Suprapubic skin (tissue), 4 donors: ENCODE measurements at regions not wholly inside any gene's neighbourhood (a gene's known extent, or its start where the extent isn't known, plus 50 kb on each side); places are given as distances from the start of the nearest gene placed in this dataset.
"Not testable (repeated sequence)": the region's sequence is repeated elsewhere in the genome, so short reads cannot be mapped to it uniquely, and the experiment has no call there.

ENCODE experiments used
- DNase-seq, 2 donors: peaks; one replicate each; pipeline ENCODE4 v3.0.0-alpha.2; 2019; ENCODE audit warnings: low spot score in 2 of 2
- H3K27ac ChIP-seq: fragments of 200-600 bp; sonication (generic); one replicate; pipeline ENCODE4 v1.5.1; 2019
- H3K27me3 ChIP-seq: fragments of 200-600 bp; sonication (generic); one replicate; pipeline ENCODE4 v1.5.1; 2019
- H3K36me3 ChIP-seq: fragments of 200-600 bp; sonication (generic); one replicate; pipeline ENCODE4 v1.5.1; 2019
- H3K4me1 ChIP-seq: fragments of 200-600 bp; sonication (generic); one replicate; pipeline ENCODE4 v1.5.1; 2019
- H3K4me3 ChIP-seq: fragments of 200-600 bp; sonication (generic); one replicate; pipeline ENCODE4 v1.5.1; 2019; ENCODE audit warnings: mild to moderate bottlenecking
- H3K9me3 ChIP-seq: fragments of 200-600 bp; sonication (generic); one replicate; pipeline ENCODE4 v1.5.1; 2019
- CTCF ChIP-seq, 2 donors: fragments of 200-600 bp in 1 of 2; fragments of 450-650 bp in 1 of 2; sonication (generic) in 1 of 2; IDR thresholded peaks; one replicate each; pipeline ENCODE4 v1.5.1; 2016 to 2019; ENCODE audit warnings: antibody characterized with exemption in 2 of 2, mild to moderate bottlenecking in 1 of 2, moderate library complexity in 1 of 2
- EP300 ChIP-seq: sonication (generic); formaldehyde crosslinking; IDR thresholded peaks from one replicate; pipeline ENCODE4 v1.6.1; 2017; ENCODE audit warnings: antibody characterized with exemption
- POLR2A ChIP-seq, 2 donors: fragments of 450-650 bp; IDR thresholded peaks; one replicate each; pipeline ENCODE4 v1.6.1; 2017; ENCODE audit warnings: antibody characterized with exemption in 2 of 2, mild to moderate bottlenecking in 2 of 2, moderate library complexity in 2 of 2
- POLR2AphosphoS5 ChIP-seq, 3 donors: sonication (generic); formaldehyde crosslinking; IDR thresholded peaks; one replicate each; pipeline ENCODE4 v1.6.1; 2017; ENCODE audit warnings: antibody characterized with exemption in 3 of 3
- WGBS: methylation state at CpG from one replicate; pipeline ENCODE4 v1.1.5; 2018; 5-methylcytosine and 5-hydroxymethylcytosine counted together

- TF ChIP-seq EP300 (no peak), CTCF (IDR thresholded peaks at IDR 0.05) (no peak), POLR2A (IDR thresholded peaks at IDR 0.05) (no peak), POLR2AphosphoS5 (IDR thresholded peaks at IDR 0.05) (no peak)
- DNase-seq = peak; percentile 19 to 34
- 81% methylated on average over 1 of the region's 1 CpG for WGBS
These were observed 103.9 kb upstream of the CHD2 start for GRCh38 chr15:92796161-92796611.

GRCh38 chr15:92797168-92798052 is 102.7 kb upstream of the CHD2 start:
- no peak for DNase-seq
- WGBS = 54% methylated on average over 12 of the region's 12 CpGs
- no peak for TF ChIP-seq POLR2AphosphoS5 (IDR thresholded peaks at IDR 0.05)
- peak; percentile 49 to 77 for TF ChIP-seq CTCF (IDR thresholded peaks at IDR 0.05)

More at GRCh38 chr15:92796161-92796611, 103.9 kb upstream of the CHD2 start:
- H3K27me3 ChIP-seq = no peaks in the 10 kb centered on the region
- no peak overlapping the region for H3K4me3 ChIP-seq
- no peaks in the 10 kb centered on the region for H3K9me3 ChIP-seq
- H3K27ac ChIP-seq = no peak overlapping the region
- no peaks in the 10 kb centered on the region for H3K36me3 ChIP-seq
- H3K4me1 ChIP-seq = peaks cover 10% of the 10 kb centered on the region

GRCh38 chr15:92800013-92800412 is 100.1 kb upstream of the CHD2 start:
- DNase-seq = no peak
- whole genome bisulfite sequencing = 92% methylated on average over 2 of the region's 2 CpGs

More at GRCh38 chr15:92797168-92798052, 102.7 kb upstream of the CHD2 start:
- Histone ChIP-seq H3K4me1 (peaks cover 21% of the 10 kb centered on the region), H3K36me3 (no peaks in the 10 kb centered on the region), H3K9me3 (no peaks in the 10 kb centered on the region), H3K27ac (peak overlapping the region; percentile 24), H3K4me3 (no peak overlapping the region), H3K27me3 (no peaks in the 10 kb centered on the region)

GRCh38 chr15:92800416-92801055 is 99.6 kb upstream of the CHD2 start:
- H3K36me3 ChIP-seq, H3K27ac ChIP-seq, H3K27me3 ChIP-seq, H3K4me3 ChIP-seq, H3K9me3 ChIP-seq: not testable (repeated sequence)
- DNase-seq = peak in 1 of 2 donors; percentile 41
- H3K4me1 ChIP-seq = peaks cover 48% of the 10 kb centered on the region
- 96% methylated on average over 12 of the region's 12 CpGs for WGBS

More at GRCh38 chr15:92800013-92800412, 100.1 kb upstream of the CHD2 start:
- no peaks in the 10 kb centered on the region for H3K36me3 ChIP-seq
- no peak for TF ChIP-seq POLR2A (IDR thresholded peaks at IDR 0.05)
- no peak for TF ChIP-seq EP300
- no peak for TF ChIP-seq CTCF (IDR thresholded peaks at IDR 0.05)
- no peak for TF ChIP-seq POLR2AphosphoS5 (IDR thresholded peaks at IDR 0.05)
- H3K27ac ChIP-seq = no peak overlapping the region
- no peaks in the 10 kb centered on the region for H3K27me3 ChIP-seq
- H3K9me3 ChIP-seq = no peaks in the 10 kb centered on the region
- peaks cover 47% of the 10 kb centered on the region for H3K4me1 ChIP-seq
- no peak overlapping the region for H3K4me3 ChIP-seq

- not testable (repeated sequence) for H3K9me3 ChIP-seq, H3K4me3 ChIP-seq, H3K27me3 ChIP-seq, H3K36me3 ChIP-seq
- Histone ChIP-seq H3K27ac (peak overlapping the region; percentile 89), H3K4me1 (peaks cover 48% of the 10 kb centered on the region)
- DNase-seq = peak in 1 of 2 donors; percentile 45
- 80% methylated on average over 12 of the region's 13 CpGs for WGBS
These were observed 98.9 kb upstream of the CHD2 start for GRCh38 chr15:92801056-92801773.
